ENCODE measurements at regions not wholly inside any gene's neighbourhood (a gene's known extent, or its start where the extent isn't known, plus 50 kb on each side); places are given as distances from the start of the nearest gene placed in this dataset.
"Not testable (repeated sequence)": the region's sequence is repeated elsewhere in the genome, so short reads cannot be mapped to it uniquely, and the experiment has no call there.

DNA sequence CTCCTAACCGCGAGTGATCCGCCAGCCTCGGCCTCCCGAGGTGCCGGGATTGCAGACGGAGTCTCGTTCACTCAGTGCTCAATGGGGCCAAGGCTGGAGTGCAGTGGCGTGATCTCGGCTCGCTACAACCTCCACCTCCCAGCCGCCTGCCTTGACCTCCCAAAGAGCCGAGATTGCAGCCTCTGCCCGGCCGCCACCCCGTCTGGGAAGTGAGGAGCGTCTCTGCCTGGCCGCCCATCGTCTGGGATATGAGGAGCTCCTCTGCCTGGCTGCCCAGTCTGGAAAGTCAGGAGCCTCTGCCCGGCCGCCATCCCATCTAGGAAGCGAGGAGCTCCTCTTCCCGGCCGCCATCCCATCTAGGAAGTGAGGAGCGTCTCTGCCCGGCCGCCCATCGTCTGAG lies 58.8 kb upstream of the ANKRD30BL start:
- not testable (repeated sequence) for DNase-seq (ENCODE audit: low read depth); H3K4me3 ChIP-seq (ENCODE audit: low read depth, low read length)

DNA sequence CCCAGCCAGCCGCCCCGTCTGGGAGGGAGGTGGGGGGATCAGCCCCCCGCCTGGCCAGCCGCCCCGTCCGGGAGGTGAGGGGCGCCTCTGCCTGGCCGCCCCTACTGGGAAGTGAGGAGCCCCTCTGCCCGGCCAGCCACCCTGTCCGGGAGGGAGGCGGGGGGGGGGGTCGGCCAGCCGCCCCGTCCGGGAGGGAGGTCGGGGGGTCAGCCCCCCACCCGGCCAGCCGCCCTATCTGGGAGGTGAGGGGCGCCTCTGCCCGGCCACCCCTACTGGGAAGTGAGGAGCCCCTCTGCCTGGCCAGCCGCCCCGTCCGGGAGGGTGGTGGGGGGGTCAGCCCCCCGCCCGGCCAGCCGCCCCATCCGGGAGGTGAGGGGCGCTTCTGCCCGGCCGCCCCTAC lies 60.1 kb upstream of the ANKRD30BL start:
- not testable (repeated sequence) for DNase-seq (ENCODE audit: low read depth)

DNA sequence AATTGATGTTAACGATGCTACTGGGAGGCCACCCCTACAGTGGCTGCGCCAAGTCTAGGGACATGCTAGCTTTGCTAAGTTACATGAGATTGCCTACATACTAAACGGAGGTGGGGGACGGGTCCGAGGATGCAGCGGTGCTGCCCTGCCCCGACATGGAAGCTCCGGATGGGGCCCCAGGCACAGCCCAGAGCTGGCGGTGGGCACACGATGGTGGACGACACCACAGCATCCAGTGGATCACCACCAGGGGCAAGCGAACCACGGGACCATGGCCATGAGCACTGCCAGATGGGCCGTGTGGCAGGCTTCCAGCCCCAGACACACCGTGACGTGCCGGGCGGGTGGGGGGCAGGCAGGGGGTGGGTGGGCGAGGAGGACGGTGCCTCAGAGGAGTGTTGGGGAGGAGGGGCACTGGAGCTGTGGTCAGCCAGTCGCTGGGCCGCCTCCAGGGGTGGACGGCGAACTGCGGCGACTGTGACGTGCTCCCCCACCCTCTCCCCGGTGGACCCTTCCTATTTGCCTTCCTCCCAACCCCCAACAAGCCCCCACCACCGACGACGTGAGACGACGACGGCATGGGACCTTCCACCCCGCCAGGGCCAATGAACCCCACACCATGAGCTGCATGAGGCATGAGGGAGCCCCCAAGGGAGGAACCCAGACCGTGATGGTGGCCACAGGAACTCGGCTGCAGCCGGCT lies 90.6 kb upstream of the ANKRD30BL start:
- H3K4me3 ChIP-seq (ENCODE audit: low read depth, low read length) = no peak overlapping the region
- TF ChIP-seq, protein P1, sequence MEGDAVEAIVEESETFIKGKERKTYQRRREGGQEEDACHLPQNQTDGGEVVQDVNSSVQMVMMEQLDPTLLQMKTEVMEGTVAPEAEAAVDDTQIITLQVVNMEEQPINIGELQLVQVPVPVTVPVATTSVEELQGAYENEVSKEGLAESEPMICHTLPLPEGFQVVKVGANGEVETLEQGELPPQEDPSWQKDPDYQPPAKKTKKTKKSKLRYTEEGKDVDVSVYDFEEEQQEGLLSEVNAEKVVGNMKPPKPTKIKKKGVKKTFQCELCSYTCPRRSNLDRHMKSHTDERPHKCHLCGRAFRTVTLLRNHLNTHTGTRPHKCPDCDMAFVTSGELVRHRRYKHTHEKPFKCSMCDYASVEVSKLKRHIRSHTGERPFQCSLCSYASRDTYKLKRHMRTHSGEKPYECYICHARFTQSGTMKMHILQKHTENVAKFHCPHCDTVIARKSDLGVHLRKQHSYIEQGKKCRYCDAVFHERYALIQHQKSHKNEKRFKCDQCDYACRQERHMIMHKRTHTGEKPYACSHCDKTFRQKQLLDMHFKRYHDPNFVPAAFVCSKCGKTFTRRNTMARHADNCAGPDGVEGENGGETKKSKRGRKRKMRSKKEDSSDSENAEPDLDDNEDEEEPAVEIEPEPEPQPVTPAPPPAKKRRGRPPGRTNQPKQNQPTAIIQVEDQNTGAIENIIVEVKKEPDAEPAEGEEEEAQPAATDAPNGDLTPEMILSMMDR (IDR thresholded peaks at IDR 0.05; ENCODE audit: insufficient read depth, low read depth, low read length) = no peak
- DNase-seq (ENCODE audit: low read depth) = no peak

More for the DNA sequence above, 60.1 kb upstream of the ANKRD30BL start:
- H3K4me3 ChIP-seq (ENCODE audit: low read depth, low read length) = not testable (repeated sequence)

DNA sequence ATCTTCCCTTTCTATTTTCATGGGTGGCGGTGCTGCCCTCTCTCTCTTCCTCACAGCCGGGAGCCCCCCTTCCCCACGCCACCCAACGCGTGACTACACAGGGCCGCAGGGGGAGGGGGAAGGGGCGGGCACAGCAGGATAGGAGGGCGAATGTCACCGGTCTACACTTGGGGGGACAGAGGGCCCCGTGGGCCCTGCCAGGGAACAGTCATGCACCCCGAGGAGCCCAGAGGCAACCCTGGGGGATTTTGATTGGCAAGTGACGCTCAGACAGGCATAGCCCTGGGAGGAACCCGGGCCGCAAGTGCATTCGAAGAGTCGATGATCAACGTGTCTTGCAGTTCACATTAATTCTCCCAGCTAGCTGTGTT lies 91.1 kb upstream of the ANKRD30BL start:
- TF ChIP-seq, protein P1 (IDR thresholded peaks at IDR 0.05; ENCODE audit: insufficient read depth, low read depth, low read length) = no peak
- no peak for DNase-seq (ENCODE audit: low read depth)
- no peak overlapping the region for H3K4me3 ChIP-seq (ENCODE audit: low read depth, low read length)

DNA sequence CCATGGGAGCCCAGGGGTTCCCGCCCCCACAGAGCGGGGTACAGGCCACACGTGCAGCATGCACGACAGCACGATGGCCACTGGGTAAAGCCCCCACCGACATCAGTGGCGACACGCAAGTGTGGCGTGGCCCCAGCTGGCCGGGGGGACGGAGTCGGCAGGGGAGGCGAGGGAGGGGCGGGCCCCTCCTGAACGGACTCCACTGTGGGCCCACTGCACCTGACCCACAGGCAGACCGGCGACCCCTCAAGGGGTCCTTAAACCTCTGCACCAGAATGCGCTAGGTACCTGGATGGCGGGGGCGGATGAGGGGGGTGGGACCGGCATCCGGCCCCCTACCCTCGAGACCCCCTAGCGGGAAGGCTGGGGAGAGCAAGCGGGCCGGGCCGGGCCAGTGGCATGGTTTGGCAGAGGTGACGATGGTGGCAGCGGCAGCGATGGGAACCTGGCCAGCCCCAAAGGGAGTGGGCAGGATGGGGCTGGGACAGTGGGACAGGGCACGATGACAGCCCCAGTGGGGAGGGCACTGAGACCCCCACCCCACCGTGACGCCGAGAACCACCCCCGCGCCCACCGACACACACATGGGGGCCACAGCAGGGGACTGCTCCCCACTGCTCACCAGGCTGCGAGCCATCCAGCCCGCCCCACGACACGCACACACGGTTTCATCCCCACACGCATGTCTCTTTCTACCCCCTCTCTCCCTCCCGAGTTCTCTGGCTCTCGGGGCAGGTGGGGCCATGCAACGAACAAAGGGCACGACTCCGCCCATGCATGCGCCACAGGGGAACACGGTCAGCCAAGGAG lies 91.9 kb upstream of the ANKRD30BL start:
- no peak overlapping the region for H3K4me3 ChIP-seq (ENCODE audit: low read depth, low read length)
- TF ChIP-seq, protein P1 (IDR thresholded peaks at IDR 0.05; ENCODE audit: insufficient read depth, low read depth, low read length) = no peak
- DNase-seq (ENCODE audit: low read depth) = no peak

DNA sequence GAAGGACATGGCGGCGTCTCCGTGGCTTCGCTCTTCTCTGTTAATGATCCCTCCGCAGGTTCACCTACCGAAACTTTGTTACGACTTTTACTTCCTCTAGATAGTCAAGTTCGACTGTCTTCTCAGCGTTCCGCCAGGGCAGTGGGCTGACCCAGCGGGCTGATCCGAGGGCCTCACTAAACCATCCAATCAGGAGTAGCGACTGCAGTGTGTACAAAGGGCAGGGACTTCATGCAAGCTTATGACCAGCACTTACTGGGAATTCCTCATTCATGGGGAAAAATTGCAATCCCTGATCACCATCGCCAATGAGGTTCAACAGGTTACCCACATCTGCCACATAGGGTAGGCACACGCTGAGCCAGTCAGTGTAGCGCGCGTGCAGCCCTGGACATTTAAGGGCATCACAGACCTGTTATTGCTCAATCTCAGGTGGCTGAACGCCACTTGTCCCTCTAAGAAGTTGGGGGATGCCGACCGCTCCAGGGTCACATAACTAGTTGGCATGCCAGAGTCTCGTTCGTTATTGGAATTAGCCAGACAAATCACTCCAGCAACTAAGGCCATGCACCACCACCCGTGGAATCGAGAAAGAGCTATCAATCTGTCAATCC lies 92.7 kb upstream of the ANKRD30BL start:
- not testable (repeated sequence) for DNase-seq (ENCODE audit: low read depth)

DNA sequence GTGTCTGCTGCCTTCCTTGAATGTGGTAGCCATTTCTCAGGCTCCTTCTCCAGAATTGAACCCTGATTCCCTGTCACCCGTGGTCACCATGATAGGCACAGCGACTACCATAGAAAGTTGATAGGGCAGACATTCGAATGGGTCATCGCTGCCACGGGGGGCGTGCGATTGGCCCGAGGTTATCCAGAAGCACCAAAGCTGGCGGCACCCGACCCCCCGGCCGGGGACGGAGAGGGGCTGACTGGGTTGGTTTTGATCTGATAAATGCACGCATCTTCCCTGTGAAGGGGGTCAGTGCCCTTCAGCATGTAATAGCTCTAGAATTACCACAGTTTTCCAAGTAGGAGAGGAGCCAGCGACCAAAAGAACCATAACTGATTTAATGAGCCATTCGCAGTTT lies 94.0 kb upstream of the ANKRD30BL start:
- H3K4me3 ChIP-seq (ENCODE audit: low read depth, low read length) = no peak overlapping the region
- TF ChIP-seq, protein P1 (IDR thresholded peaks at IDR 0.05; ENCODE audit: insufficient read depth, low read depth, low read length) = no peak
- no peak for DNase-seq (ENCODE audit: low read depth)

More for the DNA sequence above, 92.7 kb upstream of the ANKRD30BL start:
- H3K4me3 ChIP-seq (ENCODE audit: low read depth, low read length) = not testable (repeated sequence)

DNA sequence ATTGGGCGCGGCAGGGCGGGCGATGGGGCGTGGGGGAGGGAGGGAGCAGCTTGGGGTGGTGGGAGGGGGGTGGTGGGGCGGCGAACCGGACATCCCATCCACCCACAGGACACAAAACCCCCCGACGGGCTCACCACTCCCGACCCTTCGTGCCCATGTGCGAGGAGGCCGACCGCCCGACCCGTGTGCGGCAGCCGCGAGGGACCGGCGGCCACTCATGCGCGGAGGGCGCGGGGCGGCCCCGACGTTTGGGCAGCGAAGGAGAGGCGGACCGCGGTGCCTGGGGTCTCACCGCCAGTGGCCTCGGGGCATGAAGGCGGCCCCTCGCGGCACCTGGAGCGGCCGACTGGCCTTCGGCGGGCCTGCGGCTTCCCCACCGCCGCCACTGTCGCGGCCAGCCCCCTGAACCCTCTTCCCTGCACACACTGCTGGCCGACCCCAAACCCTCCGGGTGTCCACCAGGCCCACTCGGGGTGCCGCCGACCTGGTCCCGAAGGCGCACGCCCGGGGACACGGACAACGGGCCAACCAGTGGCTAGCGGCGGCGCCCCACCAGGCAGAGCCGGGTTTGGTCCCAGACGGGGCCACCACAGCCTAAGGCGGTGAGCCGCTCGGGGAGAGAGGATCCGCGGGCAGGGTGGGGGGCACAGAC lies 94.6 kb upstream of the ANKRD30BL start:
- TF ChIP-seq, protein P1 (IDR thresholded peaks at IDR 0.05; ENCODE audit: insufficient read depth, low read depth, low read length) = no peak
- H3K4me3 ChIP-seq (ENCODE audit: low read depth, low read length) = no peak overlapping the region
- no peak for DNase-seq (ENCODE audit: low read depth)

DNA sequence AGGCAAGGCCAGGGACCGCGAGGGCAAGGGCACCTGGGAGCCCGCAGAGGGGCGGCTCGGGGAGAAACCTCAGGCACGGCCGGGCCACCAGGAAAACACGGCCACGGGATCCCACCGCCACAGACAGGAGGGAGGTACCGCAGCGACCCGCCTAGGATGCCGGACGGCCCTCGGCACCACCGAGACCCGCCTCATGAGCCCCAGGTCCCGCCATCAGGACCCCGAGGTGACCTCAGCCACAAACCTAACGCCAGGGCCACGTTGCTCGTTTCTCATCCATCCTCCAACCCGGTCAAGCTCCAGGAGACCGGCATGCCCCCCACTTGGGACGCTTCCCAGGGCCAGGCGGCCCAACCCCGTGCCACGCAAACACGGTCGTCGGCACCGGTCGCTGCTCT lies 95.2 kb upstream of the ANKRD30BL start:
- not testable (repeated sequence) for DNase-seq (ENCODE audit: low read depth); H3K4me3 ChIP-seq (ENCODE audit: low read depth, low read length)

DNA sequence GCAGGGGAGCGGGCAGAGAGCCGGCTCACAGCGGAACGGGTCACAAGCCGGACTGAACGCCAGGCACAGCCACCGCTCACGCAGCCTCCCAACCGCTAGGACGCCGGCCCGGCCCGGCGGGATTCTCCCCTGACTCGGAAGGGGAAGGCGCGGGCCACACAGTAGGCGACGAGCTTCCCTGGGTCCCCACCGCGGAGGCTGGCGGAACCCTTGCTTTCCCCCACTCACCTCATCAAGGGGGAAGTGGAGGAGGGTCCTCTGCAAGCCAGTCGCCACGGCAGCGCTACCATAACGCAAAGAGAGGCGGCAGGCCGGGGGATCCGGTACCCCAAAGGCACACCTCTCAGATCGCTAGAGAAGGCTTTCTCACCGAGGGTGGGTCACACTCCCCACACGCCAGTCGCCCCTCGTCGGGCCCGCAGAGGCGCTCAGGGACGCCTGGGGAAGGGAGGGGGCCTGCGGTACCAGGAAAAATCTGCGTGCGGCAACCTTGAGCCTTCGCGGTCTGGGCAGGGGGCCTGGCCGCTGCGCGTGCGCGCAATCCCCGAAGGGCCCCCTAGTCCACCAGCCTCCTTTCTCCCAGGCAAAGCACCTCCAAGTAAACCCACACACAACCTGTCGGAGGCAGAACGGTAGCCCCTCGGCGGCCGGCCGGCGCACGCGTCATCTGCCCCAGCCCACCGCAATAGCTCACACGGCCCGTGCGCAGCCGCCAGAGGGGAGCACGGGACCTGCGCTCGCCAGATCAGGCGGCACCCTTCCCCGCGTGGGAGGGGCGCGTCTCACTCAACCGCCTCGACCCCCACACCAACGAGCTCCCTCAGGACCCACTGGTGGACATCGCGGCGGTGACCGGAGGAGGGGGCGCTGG lies 95.8 kb upstream of the ANKRD30BL start:
- DNase-seq (ENCODE audit: low read depth); H3K4me3 ChIP-seq (ENCODE audit: low read depth, low read length): not testable (repeated sequence)

DNA sequence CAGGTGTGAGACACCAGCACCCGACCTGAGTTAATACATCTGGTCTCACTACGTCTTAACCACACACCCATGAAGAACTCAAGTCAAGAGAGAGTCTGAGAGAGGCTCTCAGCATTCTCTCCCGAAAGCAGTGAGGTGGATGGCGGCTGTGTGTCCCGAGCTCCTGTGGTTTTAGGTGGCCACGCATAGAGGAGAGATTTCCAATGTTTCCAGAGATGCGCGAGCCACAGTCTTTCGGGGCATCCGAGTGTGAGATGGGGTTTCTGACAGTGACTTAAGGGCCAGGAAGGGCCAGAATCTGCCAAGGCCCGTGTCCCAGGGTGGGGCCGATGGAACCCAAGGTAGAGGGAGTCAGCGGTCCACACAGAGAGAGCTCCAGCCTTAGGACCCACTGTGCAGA lies 97.5 kb upstream of the ANKRD30BL start:
- DNase-seq (ENCODE audit: low read depth); H3K4me3 ChIP-seq (ENCODE audit: low read depth, low read length): not testable (repeated sequence)

Data from fibroblast of villous mesenchyme (primary cell).